NCI-H748 (cell line): ENCODE measurements at regions not wholly inside any gene's neighbourhood (a gene's known extent, or its start where the extent isn't known, plus 50 kb on each side); places are given as distances from the start of the nearest gene placed in this dataset.
"Not testable (repeated sequence)": the region's sequence is repeated elsewhere in the genome, so short reads cannot be mapped to it uniquely, and the experiment has no call there.

Experiments used
- DNase-seq: peaks from one replicate; lab custom pipeline; 2025; ENCODE audit not compliant: unreplicated experiment; lab: John Stamatoyannopoulos, UW

DNA sequence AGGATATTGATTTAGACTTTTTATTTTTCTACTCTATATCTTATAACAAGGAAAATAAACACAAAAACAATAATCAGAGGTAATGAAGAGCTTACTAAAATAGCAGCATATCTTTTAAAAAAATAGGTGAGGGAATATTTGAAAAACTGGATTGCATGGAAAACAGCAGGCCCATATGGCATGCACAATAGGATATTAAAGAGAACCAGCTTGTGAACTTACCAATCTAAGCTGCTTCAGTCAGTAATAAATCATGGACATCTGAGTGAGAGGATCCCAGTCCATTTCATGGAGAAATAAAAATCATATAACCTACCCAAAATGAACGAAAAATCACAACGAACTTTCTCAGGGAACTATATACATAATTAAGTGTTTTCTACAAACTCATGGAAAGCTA is 634.6 kb downstream of the ADCYAP1 start:
- DNase-seq = no peak

DNA sequence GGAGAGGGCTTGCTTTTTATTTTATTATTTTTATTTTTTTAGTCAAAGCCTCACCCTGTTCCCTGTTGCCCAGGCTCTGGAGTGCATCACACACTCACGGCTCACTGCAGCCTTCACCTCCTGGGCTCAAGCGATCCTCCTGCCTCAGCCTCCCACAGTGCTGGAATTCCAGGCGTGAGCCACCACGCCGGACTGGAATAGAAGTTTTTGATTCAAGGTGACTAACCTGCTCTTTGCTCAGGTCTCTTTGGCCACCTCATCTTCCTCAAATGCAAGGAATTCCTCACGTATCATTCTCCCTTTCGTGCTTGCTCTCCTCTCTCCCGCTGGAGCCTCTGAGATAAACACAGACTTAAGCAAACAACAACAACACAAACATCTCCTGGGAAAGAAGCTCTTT is 636.8 kb downstream of the ADCYAP1 start:
- no peak for DNase-seq

DNA sequence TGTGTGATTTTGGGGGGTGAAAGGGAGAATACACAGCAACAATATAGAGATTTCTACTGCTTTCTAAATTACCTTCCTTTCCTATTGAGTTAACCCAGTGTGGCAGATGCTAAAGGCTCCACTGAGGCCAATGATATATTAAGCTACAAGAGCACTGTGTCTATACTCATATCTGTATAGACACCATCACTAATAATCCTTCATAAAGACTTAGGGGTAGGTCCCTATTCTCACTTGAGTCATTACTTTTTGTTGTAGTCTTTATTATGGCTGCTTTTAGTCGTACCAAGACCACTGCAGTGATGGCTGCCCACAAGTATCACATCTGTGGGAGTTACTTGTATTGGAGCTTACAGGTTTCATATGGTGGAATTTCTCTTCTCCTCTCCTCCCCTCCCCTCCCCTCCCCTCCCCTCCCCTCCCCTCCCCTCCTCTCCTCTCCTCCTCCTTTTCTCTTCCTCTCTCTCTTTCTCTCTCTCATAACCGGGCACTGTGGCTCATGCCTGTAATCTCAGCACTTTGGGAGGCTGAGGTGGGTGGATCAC is 637.6 kb downstream of the ADCYAP1 start:
- DNase-seq = no peak

DNA sequence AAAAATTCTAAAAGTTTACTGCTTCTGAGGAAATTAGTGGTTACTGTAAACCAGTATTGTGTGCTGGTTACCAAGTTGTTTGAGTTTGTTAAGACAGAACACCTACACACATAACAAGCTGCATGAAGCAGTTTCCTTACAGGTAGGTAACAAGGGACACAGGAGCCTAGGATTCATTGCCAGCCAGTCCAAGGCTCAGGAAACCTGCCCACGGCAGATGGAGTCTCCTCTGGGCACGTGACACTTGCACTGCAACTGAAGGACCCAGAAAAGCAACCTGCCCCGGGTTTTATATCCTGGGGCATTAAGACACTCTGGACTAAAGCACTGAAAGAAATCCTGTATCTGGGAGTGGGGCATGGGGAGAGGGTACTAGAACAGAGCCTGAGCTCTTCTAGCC is 639.3 kb downstream of the ADCYAP1 start:
- no peak for DNase-seq

DNA sequence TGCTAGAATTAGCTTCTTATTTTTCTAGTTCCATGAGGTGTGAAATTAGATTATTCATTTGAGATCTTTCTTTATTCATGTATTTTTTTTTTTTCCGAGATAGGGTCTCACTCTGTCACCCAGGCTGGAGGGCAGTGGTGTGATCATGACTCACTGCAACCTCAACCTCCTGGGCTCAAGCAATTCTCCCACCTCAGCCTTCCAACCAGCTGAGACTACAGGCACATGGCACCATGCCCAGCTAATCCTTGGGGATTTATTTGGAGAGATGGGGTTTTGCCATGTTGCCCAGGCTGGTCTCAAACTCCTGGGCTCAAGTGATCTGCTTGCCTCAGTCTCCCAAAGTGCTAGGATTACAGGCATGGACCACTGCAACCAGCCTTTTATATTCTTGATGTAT is 653.0 kb downstream of the ADCYAP1 start:
- not testable (repeated sequence) for DNase-seq

DNA sequence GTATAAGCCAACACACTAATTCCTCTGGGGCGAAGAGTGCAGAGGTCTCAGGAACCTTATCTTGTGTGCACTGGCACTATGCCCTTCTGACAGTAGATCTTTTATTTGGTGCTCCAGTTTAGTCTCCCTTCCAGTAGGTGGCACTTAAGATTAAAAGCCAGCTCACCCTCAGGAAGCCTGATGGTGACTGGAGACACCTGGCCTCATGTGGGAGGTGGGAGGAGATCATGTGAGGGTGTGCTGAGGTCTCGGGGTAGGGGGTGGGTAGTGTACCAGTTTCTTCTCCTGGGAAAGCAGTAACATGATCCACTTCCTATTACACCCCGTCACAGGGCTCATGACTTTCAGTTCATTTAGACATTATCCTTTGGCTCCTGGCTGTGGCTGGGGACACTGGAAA is 654.9 kb downstream of the ADCYAP1 start:
- DNase-seq = peak; percentile 13

DNA sequence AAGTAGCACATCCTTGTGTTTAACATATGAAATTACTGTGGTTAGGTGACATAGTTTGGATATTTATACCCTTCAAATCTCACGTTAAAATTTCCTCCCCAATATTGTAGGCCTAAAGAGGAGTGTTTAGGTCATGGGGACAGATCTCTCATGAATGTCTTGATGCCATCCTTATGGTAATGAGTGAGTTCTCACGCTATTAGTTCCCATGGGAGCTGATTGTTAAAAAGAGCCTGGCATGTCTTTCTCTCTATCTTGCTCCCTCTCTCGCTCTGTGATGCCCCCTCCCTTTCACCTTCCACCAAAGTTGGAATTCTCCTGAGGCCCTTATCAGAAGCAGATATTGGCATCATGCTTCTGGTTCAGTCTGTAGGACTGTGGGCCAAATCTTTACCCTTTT is 660.1 kb downstream of the ADCYAP1 start:
- no peak for DNase-seq

DNA sequence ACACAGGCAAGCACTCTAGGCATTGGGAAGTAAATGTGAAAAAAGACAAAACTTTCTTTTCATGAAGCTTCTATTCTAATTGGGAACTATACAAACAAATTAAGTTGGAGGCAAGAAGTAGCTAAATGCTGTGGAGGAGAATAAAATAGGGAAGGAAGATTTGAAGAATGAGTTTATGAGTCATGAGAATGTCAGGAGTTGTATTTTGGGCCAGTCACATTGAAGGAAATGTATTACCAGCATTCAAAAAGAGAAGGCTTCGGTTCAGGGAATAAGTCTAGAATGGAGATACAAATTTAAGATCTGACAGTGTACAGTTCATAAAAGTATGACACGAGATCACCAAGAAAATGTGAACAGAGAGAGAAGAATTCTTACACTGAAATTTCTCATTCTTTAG is 666.5 kb downstream of the ADCYAP1 start:
- no peak for DNase-seq

DNA sequence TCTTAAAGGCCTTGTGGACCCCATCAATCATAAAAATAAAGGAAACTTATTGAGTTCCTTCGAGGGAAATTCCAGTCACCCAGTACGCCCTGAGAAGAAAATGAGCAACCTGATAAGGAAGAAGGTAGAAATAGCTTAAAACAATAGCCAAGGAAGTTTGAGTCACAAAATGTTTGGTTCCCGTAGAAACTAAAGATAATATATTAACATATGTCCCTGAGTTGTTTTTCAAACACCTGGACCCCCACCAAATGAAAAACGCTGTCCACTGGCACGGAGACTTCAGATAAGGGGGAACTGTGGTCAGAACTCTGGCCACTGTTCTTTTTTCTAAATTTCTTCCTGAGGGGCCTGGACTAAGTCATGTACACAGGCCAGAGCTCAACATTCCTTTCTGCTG is 669.1 kb downstream of the ADCYAP1 start:
- DNase-seq = no peak

DNA sequence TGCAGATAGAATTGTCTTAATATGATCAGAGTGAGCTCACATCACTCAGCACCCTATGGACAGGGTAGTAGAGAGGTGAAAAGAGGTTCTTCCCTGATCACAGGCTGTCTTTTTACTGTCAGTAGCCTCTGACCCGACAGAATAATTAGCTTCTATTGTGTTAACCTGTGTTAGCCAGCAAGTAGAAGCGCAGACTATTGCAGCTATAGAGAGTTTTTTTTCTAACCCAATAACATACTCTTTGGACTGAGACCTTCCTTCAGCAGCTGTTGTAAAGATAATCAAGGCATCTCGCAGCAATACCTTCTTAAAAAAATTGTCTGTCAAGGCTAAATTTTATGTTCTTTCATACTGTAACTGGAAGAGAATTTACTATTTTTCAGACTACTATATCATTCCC is 670.4 kb downstream of the ADCYAP1 start:
- peak; percentile 42 for DNase-seq

DNA sequence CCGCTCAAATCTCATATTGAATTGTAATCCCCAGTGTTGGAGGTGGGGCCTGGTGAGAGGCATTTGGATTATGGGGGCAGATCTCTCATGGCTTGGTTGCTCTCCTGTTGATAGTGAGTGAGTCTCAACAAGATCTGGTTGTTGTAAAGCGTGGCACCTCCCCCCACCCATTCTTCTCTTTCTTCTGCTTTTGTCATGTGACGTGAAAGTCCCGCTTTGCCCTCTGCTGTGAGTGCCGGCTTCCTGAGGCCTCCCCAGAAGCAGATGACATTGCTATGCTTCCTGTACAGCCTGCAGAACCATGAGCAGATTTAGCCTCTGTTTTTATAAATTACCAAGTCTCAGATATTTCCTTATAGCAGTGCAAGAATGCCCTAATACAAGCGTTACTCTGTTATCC is 673.8 kb downstream of the ADCYAP1 start:
- DNase-seq = no peak

DNA sequence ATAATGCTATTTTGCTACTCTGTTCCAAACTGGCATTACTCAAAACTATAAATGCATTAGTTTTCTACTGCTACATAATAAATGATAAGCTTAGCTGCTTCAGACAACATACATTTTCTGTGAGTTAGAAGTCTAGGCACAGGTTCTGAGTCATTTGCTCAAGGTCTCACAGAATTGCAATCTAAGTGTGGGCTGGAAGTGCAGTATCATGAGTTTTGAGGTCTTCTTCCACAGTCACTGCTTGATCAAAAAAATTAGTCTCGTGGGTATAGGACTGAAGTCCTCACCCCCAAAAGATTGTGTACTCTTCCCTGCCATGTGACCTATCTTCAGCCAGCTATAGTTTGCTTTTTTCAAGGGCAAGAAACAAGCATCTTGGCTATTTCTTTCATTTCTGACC is 676.9 kb downstream of the ADCYAP1 start:
- no peak for DNase-seq

DNA sequence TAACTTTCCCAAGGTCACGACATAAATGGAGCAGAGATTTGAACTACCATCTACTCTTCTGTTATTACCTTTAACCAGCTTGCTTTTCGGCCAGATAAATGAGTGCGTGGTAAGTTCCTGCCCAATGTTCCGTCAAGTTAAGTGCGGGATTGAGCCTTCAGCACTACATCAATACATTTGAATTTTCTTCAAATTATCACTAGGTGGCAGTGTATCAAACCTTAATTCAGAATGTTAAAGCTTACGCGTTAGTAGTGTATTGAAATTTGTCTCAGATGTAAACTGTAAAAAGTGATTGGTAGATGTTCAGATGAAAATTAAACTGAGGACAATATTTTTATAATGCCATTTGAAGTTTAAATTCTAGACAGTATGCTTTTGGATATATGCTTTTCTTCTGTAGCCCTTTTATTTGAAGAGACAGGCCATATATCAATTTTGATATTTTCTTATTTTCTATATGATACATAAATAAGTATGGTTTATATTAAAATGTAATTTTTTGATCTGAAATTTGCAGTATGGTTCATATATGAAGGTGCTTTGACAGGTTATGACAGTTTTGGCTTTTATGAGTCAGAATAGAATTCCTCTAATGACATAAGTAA is 681.3 kb downstream of the ADCYAP1 start:
- DNase-seq = peak; percentile 77

DNA sequence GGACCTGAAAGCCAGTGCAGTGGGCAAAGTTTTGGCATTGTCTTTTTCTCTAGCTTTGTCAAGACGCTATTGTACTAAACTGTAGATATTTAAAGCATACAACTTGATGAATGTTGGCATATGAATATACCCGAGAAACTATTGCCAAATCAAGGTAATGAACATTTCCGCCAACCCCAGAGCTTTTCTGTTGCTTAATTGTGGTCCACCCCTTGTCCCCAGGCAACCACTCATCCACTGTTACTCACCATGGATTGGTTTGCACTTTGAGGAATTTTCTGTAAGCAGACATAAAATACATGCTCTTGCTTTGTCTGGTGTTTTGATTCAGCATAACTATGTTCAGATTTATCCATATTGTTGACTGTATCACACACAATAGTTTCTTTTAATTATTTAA is 688.4 kb downstream of the ADCYAP1 start:
- DNase-seq = no peak

DNA sequence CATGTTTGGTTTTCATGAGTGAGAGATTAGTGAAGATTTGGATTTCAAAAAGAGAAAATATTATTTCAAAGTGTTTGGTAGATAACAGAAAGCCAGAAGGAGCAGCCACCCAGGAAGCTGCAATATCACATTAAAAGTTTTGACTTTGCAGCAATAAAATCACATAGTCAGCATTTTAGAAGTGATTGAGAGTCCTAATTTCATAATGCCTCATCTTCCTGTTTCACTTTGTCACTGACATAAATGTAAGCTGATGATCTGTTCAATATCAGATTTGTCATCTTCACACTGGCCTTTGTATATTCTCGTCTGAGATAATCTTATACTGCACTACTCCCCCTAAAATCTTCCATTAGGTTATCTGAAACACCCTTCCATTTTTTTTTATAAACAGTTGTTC is 690.5 kb downstream of the ADCYAP1 start:
- no peak for DNase-seq

DNA sequence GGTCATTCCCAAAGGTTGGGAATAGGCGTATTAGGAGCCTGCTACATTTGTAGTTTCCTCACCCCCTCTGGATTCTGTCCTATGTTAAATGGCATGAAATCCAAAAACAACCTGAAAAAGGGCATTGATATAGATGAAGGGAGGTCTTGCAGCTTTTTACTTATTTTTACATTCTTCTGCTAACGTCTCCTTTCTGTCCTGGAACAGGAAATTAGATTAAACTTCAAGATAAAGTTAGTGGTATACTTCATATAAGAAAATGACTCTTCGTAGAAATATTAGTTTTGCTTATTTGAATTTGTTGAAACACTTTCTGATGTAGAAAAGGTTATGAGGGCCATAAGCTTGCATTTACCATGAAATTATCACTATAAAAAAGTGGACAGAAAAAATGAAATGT is 694.5 kb downstream of the ADCYAP1 start:
- no peak for DNase-seq

DNA sequence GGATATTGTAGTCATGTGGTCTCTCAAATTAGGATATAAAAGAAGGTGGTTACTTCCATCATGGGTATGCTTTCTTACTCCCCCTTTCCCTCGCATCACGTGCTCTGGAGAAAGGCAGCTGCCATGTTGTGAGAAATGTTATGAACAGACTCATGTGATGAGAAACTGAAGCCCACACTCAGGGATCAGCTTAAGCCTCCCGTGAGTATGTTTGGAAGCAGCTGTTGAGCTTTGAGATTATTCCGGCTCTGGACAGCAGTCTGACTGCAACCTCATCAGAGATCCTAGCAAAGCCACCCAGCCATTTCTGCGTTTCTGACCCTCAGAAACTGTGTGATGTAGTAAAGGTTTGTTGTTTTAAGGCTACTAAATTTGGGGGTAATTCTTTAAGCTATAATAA is 700.1 kb downstream of the ADCYAP1 start:
- no peak for DNase-seq

DNA sequence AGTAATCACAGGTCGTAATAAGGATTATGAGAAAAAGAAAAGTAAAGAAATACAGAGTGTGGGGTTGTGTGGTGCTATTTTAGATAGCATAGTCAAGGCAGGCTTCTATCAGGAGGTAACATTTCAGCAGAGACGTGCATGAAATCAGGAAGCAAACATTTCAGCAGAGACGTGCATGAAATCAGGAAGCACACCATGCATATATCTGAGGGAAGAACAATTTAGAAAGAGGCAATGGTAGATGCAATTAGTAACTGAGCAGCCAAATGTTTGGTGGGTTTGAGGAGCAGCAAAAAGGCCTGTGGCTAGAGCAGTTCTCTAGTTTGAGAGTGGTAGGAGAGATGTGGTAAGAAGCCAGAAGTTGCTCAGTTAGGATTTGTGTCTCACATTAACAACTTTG is 713.7 kb downstream of the ADCYAP1 start:
- no peak for DNase-seq

DNA sequence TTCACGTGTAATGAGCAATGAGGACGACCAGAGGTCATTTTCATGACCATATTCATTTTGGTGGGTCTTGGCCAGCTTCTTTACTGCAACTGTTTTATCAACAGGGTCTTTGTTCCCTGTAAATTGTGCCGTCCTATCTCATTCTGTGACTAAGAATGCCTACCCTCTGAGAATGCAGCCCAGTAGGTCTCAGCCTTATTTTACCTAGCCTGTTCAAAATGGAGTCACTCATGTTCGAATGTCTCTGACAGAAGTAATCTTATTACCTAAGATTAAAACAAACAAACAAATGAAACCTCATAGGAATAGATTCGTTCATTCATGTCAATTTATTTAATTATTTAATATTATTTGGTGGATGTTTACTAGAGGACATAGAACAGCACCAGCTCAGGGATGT is 714.8 kb downstream of the ADCYAP1 start:
- DNase-seq = no peak

DNA sequence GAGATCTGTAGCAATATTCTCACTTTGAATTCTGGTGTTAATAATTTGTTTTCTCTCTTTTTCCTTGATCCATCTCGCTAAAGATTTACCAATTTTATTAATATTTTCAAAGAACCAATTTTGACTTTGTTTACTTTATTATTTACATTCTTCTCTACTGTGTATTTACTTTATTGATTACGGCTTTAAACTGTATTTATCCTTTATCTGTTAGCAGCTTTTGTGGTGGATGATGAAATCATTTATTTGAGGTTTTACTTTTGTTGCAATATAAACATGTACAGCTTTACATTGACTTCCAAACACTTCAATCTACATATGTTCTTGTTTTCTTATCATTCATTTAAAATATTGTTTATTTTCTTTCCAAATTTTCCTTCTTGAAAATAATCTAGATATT is 719.9 kb downstream of the ADCYAP1 start:
- DNase-seq = no peak

DNA sequence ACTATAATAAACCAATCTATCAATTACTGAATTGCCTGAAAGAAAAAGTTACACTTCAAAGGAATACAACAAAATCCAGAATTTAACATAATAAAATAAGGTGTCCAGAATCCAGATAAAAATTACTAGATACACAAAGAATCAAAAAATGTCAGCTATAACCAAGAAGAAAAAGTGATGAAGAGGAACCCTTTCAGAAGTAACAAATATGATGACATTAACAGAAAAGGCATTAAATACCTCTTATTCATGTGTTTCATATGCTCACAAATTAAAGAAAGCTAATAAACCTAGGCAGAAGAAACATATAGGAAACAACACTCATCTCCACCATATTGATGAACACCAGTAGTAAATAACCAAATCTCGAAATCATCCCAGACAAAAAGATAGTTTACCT is 722.8 kb downstream of the ADCYAP1 start:
- no peak for DNase-seq

DNA sequence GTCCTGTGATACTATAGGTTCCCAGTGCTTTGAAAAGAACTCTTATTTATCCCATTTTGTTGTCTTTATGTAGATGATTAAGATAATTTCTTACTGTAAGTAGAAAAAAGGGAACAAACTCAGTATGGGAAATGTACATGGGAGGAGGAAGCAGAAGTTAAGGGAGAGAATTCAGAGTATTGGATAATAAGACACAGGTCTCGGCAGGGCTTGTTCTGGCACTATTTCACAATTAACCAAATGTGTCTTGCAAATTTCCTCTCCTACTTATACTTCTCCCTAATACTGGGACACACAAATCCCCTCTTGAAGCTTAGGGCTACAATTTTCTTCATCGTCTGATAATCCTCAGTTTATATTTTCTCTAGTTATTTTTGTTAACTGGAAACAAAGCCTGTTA is 744.0 kb downstream of the ADCYAP1 start:
- DNase-seq = no peak

DNA sequence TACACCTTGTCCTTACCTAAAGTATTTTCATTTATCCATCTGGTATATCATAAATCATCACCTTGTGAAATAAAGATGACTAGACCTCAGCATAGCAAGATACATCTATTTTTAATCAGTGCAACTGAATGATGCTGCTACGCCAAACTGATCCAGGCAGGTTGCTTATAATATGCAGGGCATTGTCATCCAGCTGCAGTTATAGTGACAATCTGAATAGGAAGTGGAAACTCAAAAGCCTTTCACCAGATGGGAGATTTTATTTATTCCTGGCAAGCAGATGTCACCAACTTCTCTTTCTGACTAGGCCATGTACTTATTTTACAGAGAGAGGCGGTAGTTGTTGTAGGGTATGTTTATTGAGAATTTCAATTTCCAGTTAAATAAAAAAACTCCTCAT is 747.3 kb downstream of the ADCYAP1 start:
- peak; percentile 46 for DNase-seq
